HCT116 (cell line): ENCODE measurements at regions not wholly inside any gene's neighbourhood (a gene's known extent, or its start where the extent isn't known, plus 50 kb on each side); places are given as distances from the start of the nearest gene placed in this dataset.

Experiments
- ATAC-seq: fragments of 200-7000 bp; cut with Tn5 transposase; 2 replicates; pipeline ENCODE4 v1.9.1; 2020; ENCODE audit warnings: mild to moderate bottlenecking, moderate library complexity
- BruUV-seq: library from RNA; stranded (reverse); fragments of 400-500 nt; replicated peaks from 2 replicates; lab custom pipeline; 2021; lab: Mats Ljungman, UMichigan
- CTCF ChIA-PET: fragments of 300-600 bp; sonication (Branson Sonifier 250); formaldehyde crosslinking; loops from one replicate; lab custom pipeline; 2021; ENCODE audit warnings: antibody characterized with exemption; lab: Charles Lee
- POLR2A ChIA-PET: fragments of 300-600, 350-600 bp; sonication (Branson Sonifier 250); formaldehyde crosslinking; loops from one replicate; lab custom pipeline; 2021; ENCODE audit warnings: antibody characterized with exemption; lab: Charles Lee
- RAD21 ChIA-PET, 2 experiments: fragments of 300-600 bp; sonication (Branson Sonifier 250); formaldehyde crosslinking; loops; one replicate each; lab custom pipeline; 2023; ENCODE audit warnings: low total read pairs in 2 of 2; ENCODE audit not compliant: uncharacterized antibody in 2 of 2, unreplicated experiment in 2 of 2, low non-redundant PET in 1 of 2; lab: Charles Lee
- DNase-seq: peaks from one replicate; pipeline ENCODE4 v3.0.0-alpha.2; 2010; ENCODE audit warnings: low read depth, low spot score
- H2AFZ ChIP-seq: fragments of 200-600 bp; shearing (Covaris generic), sonication (generic); 2 replicates; pipeline ENCODE4 v1.6.1; 2017; ENCODE audit warnings: low read depth, mixed run types, mixed read lengths, antibody characterized with exemption, low read length; ENCODE audit not compliant: poor library complexity, severe bottlenecking
- H3K27ac ChIP-seq: 2 replicates; pipeline ENCODE4 v1.5.1; 2012; ENCODE audit warnings: low read depth, low read length
- H3K27me3 ChIP-seq: fragments of 200-600 bp; sonication (generic); 2 replicates; pipeline ENCODE4 v1.6.1; 2016; ENCODE audit warnings: mixed run types, low read length, mixed read lengths; ENCODE audit not compliant: insufficient read depth
- H3K36me3 ChIP-seq, 2 experiments: fragments of 200-500 bp in 1 of 2; fragments of 200-600 bp in 1 of 2; sonication (Bioruptor generic) in 1 of 2; sonication (generic) in 1 of 2; 2 replicates each; pipeline versions ENCODE4 v1.5.1 to v1.6.1; 2014 to 2016; ENCODE audit warnings: low read length in 2 of 2, inconsistent platforms in 1 of 2, mixed read lengths in 1 of 2, mixed run types in 1 of 2; ENCODE audit not compliant: insufficient read depth in 2 of 2, control insufficient read depth in 1 of 2
- H3K4me1 ChIP-seq, 2 experiments: fragments of 200-600 bp in 1 of 2; sonication (generic) in 1 of 2; 2 replicates each; pipeline versions ENCODE4 v1.5.1 to v1.6.1; 2012 to 2017; ENCODE audit warnings: low read length in 2 of 2, inconsistent platforms in 1 of 2, mild to moderate bottlenecking in 1 of 2, mixed read lengths in 1 of 2, mixed run types in 1 of 2, moderate library complexity in 1 of 2; ENCODE audit not compliant: insufficient read depth in 2 of 2, control insufficient read depth in 1 of 2
- H3K4me2 ChIP-seq: fragments of 200-600 bp; sonication (generic); 2 replicates; pipeline ENCODE4 v1.6.1; 2017; ENCODE audit warnings: mixed run types, low read length, mixed read lengths
- H3K4me3 ChIP-seq, 2 experiments: fragments of 200-600 bp in 1 of 2; sonication (generic) in 1 of 2; replicated peaks in 1 of 2; 2 replicates each; pipeline ENCODE4 v1.5.1; 2011 to 2016; ENCODE audit warnings: low read length in 2 of 2, control low read depth in 1 of 2, low read depth in 1 of 2, mild to moderate bottlenecking in 1 of 2, mixed read lengths in 1 of 2, mixed run types in 1 of 2
- H3K79me2 ChIP-seq: fragments of 200-600 bp; sonication (generic); 2 replicates; pipeline ENCODE4 v1.6.1; 2017; ENCODE audit warnings: mild to moderate bottlenecking, mixed run types, low read length, moderate library complexity, mixed read lengths; ENCODE audit not compliant: insufficient read depth
- H3K9ac ChIP-seq: fragments of 200-600 bp; sonication (generic); 2 replicates; pipeline ENCODE4 v1.6.1; 2016; ENCODE audit warnings: low read length, mixed read lengths
- H3K9me2 ChIP-seq: fragments of 200-600 bp; sonication (generic), shearing (Covaris generic); 2 replicates; pipeline ENCODE4 v1.6.1; 2017; ENCODE audit warnings: mixed run types, mild to moderate bottlenecking, moderate library complexity; ENCODE audit not compliant: insufficient read depth
- H3K9me3 ChIP-seq, 2 experiments: fragments of 200-500 bp in 1 of 2; fragments of 200-600 bp in 1 of 2; sonication (Bioruptor generic) in 1 of 2; sonication (generic) in 1 of 2; 2 replicates each; pipeline ENCODE4 v1.6.1; 2014 to 2017; ENCODE audit warnings: low read length in 2 of 2, mixed read lengths in 2 of 2, inconsistent platforms in 1 of 2, low read depth in 1 of 2, mild to moderate bottlenecking in 1 of 2, mixed run types in 1 of 2, moderate library complexity in 1 of 2; ENCODE audit not compliant: control insufficient read depth in 1 of 2, insufficient read depth in 1 of 2
- H4K20me1 ChIP-seq: fragments of 200-600 bp; sonication (generic), shearing (Covaris generic); 2 replicates; pipeline ENCODE4 v1.6.1; 2017; ENCODE audit warnings: mixed run types, mild to moderate bottlenecking, moderate library complexity; ENCODE audit not compliant: insufficient read depth
- EGR1 ChIP-seq: IDR thresholded peaks from 2 replicates; pipeline ENCODE4 v1.6.1; 2012; ENCODE audit warnings: low read depth
- FOSL1 ChIP-seq: IDR thresholded peaks from 2 replicates; pipeline ENCODE4 v1.6.1; 2012; ENCODE audit warnings: low read depth
- POLR2A ChIP-seq: IDR thresholded peaks from 2 replicates; pipeline ENCODE4 v1.7.0; 2011; ENCODE audit warnings: borderline replicate concordance; ENCODE audit not compliant: insufficient read depth, insufficient read length; ENCODE audit errors: extremely low read depth
- SP1 ChIP-seq: IDR thresholded peaks from 2 replicates; pipeline ENCODE4 v1.6.1; 2012; ENCODE audit warnings: low read depth
- ZNF274 ChIP-seq: fragments of 200-500 bp; sonication (Bioruptor generic); IDR thresholded peaks from 2 replicates; pipeline ENCODE4 v1.6.1; 2014; ENCODE audit warnings: mild to moderate bottlenecking, low read depth, low read length, inconsistent platforms
- intact Hi-C: fragments of 100-400 bp; cut with micrococcal nuclease; formaldehyde crosslinking; loops from 2 replicates; pipeline ENCODE4 v1.10.0; 2022
- TF ChIP-seq, protein P1 (sequence below), 3 experiments: fragments of 200-600 bp in 1 of 3; sonication (generic) in 1 of 3; IDR thresholded peaks in 2 of 3; conservative IDR thresholded peaks in 1 of 3; 2 replicates each; pipeline ENCODE4 v1.5.1; 2012 to 2017; ENCODE audit warnings: low read depth in 2 of 3, low read length in 2 of 3, antibody characterized with exemption in 1 of 3, borderline replicate concordance in 1 of 3, control low read depth in 1 of 3, mild to moderate bottlenecking in 1 of 3, mixed read lengths in 1 of 3, mixed run types in 1 of 3, moderate library complexity in 1 of 3; ENCODE audit not compliant: insufficient read depth in 1 of 3
- TF ChIP-seq, protein P2 (sequence below): IDR thresholded peaks from 2 replicates; pipeline ENCODE4 v1.6.1; 2012; ENCODE audit warnings: low read depth

DNA sequence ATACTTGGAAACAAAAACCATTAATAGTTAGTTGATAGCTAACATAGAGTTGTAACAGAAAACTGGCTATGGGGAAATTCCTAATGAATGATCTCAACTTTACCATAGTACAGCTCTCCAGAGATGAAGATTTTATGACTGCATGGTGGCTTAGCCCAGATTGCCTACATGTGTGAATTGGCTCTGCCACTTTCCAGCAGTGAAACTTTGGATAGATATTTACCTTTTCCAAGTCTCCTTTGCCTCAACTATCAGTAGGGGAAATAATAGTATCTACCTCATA, 161.1 kb downstream of the LACC1 start:
- no peak overlapping the region for H2AFZ ChIP-seq
- H3K4me2 ChIP-seq: no peak overlapping the region
- no peak overlapping the region for H3K27ac ChIP-seq
- intact Hi-C loops: no loop called here
- no peaks in the 10 kb centered on the region for H3K79me2 ChIP-seq
- DNase-seq: no peak
- no peak overlapping the region for H3K4me3 ChIP-seq
- H3K27me3 ChIP-seq: no peaks in the 10 kb centered on the region
- TF ChIP-seq, protein P1, sequence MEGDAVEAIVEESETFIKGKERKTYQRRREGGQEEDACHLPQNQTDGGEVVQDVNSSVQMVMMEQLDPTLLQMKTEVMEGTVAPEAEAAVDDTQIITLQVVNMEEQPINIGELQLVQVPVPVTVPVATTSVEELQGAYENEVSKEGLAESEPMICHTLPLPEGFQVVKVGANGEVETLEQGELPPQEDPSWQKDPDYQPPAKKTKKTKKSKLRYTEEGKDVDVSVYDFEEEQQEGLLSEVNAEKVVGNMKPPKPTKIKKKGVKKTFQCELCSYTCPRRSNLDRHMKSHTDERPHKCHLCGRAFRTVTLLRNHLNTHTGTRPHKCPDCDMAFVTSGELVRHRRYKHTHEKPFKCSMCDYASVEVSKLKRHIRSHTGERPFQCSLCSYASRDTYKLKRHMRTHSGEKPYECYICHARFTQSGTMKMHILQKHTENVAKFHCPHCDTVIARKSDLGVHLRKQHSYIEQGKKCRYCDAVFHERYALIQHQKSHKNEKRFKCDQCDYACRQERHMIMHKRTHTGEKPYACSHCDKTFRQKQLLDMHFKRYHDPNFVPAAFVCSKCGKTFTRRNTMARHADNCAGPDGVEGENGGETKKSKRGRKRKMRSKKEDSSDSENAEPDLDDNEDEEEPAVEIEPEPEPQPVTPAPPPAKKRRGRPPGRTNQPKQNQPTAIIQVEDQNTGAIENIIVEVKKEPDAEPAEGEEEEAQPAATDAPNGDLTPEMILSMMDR (IDR thresholded peaks at IDR 0.05 in 2 of 3, conservative IDR thresholded peaks at IDR 0.05 in 1 of 3; ENCODE audit: borderline replicate concordance in 1 of 3, insufficient read depth in 1 of 3, low read depth in 2 of 3, low read length in 2 of 3): no peak
- TF ChIP-seq ZNF274: no peak
- no peak for TF ChIP-seq SP1
- TF ChIP-seq, protein P2, sequence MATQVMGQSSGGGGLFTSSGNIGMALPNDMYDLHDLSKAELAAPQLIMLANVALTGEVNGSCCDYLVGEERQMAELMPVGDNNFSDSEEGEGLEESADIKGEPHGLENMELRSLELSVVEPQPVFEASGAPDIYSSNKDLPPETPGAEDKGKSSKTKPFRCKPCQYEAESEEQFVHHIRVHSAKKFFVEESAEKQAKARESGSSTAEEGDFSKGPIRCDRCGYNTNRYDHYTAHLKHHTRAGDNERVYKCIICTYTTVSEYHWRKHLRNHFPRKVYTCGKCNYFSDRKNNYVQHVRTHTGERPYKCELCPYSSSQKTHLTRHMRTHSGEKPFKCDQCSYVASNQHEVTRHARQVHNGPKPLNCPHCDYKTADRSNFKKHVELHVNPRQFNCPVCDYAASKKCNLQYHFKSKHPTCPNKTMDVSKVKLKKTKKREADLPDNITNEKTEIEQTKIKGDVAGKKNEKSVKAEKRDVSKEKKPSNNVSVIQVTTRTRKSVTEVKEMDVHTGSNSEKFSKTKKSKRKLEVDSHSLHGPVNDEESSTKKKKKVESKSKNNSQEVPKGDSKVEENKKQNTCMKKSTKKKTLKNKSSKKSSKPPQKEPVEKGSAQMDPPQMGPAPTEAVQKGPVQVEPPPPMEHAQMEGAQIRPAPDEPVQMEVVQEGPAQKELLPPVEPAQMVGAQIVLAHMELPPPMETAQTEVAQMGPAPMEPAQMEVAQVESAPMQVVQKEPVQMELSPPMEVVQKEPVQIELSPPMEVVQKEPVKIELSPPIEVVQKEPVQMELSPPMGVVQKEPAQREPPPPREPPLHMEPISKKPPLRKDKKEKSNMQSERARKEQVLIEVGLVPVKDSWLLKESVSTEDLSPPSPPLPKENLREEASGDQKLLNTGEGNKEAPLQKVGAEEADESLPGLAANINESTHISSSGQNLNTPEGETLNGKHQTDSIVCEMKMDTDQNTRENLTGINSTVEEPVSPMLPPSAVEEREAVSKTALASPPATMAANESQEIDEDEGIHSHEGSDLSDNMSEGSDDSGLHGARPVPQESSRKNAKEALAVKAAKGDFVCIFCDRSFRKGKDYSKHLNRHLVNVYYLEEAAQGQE: no peak
- TF ChIP-seq FOSL1: no peak
- no peak for TF ChIP-seq POLR2A
- no peak for TF ChIP-seq EGR1
- no peaks in the 10 kb centered on the region for H4K20me1 ChIP-seq
- BruUV-seq: no TSS peak
- no peaks in the 10 kb centered on the region for H3K36me3 ChIP-seq
- RAD21 ChIA-PET: no interaction called here
- CTCF ChIA-PET: no interaction called here
- no peak overlapping the region for H3K9ac ChIP-seq
- no peaks in the 10 kb centered on the region for H3K9me2 ChIP-seq
- POLR2A ChIA-PET: no interaction called here
- H3K4me1 ChIP-seq: no peaks in the 10 kb centered on the region
- no peak for ATAC-seq
- no peaks in the 10 kb centered on the region for H3K9me3 ChIP-seq
